Smooth muscle cell (in vitro differentiated cells): ENCODE measurements at regions not wholly inside any gene's neighbourhood (a gene's known extent, or its start where the extent isn't known, plus 50 kb on each side); places are given as distances from the start of the nearest gene placed in this dataset.

Experiments used
- DNase-seq: peaks from one replicate; lab custom pipeline; 2025; ENCODE audit not compliant: unreplicated experiment; lab: John Stamatoyannopoulos, UW
- H2AFZ ChIP-seq: fragments of 200-600 bp; sonication (generic); 2 replicates; pipeline ENCODE4 v1.6.0; 2016; ENCODE audit warnings: antibody characterized with exemption, low read depth, mild to moderate bottlenecking
- H3F3A ChIP-seq: fragments of 200-600 bp; sonication (generic); 2 replicates; pipeline ENCODE4 v1.6.0; 2017; ENCODE audit warnings: antibody characterized with exemption, low read depth
- H3K27ac ChIP-seq: fragments of 200-600 bp; sonication (generic); 2 replicates; pipeline ENCODE4 v1.5.1; 2016; ENCODE audit warnings: low read depth, mild to moderate bottlenecking
- H3K27me3 ChIP-seq: fragments of 200-600 bp; sonication (generic); 2 replicates; pipeline ENCODE4 v1.6.1; 2016; ENCODE audit warnings: low read depth, mild to moderate bottlenecking
- H3K36me3 ChIP-seq: fragments of 200-600 bp; sonication (generic); 2 replicates; pipeline ENCODE4 v1.5.1; 2016; ENCODE audit warnings: low read depth
- H3K4me1 ChIP-seq: fragments of 200-600 bp; sonication (generic); 2 replicates; pipeline ENCODE4 v1.5.1; 2016; ENCODE audit warnings: low read depth
- H3K4me2 ChIP-seq: fragments of 200-600 bp; sonication (generic); 2 replicates; pipeline ENCODE4 v1.6.0; 2016; ENCODE audit warnings: mild to moderate bottlenecking
- H3K4me3 ChIP-seq: fragments of 200-600 bp; sonication (generic); 2 replicates; pipeline ENCODE4 v1.5.1; 2016; ENCODE audit warnings: mild to moderate bottlenecking
- H3K79me2 ChIP-seq: fragments of 200-600 bp; sonication (generic); 2 replicates; pipeline ENCODE4 v1.6.0; 2016; ENCODE audit warnings: low read depth, mild to moderate bottlenecking
- H3K9ac ChIP-seq: fragments of 200-600 bp; sonication (generic); 2 replicates; pipeline ENCODE4 v1.6.0; 2016; ENCODE audit warnings: low read depth
- H3K9me3 ChIP-seq: fragments of 200-600 bp; sonication (generic); replicated peaks from 2 replicates; pipeline ENCODE4 v1.5.1; 2016; ENCODE audit warnings: low read depth
- H4K20me1 ChIP-seq: fragments of 200-600 bp; sonication (generic); 2 replicates; pipeline ENCODE4 v1.6.0; 2016; ENCODE audit warnings: low read depth
- WGBS: methylation state at CpG from one replicate; pipeline ENCODE4 v1.1.7; 2016; ENCODE audit warnings: low lambda C conversion rate; 5-methylcytosine and 5-hydroxymethylcytosine counted together
- TF ChIP-seq, protein P1 (sequence below): fragments of 200-600 bp; sonication (generic); IDR thresholded peaks from 2 replicates; pipeline ENCODE4 v1.5.1; 2017; ENCODE audit warnings: borderline replicate concordance, mild to moderate bottlenecking, antibody characterized with exemption; ENCODE audit not compliant: insufficient read depth, poor library complexity, severe bottlenecking

DNA sequence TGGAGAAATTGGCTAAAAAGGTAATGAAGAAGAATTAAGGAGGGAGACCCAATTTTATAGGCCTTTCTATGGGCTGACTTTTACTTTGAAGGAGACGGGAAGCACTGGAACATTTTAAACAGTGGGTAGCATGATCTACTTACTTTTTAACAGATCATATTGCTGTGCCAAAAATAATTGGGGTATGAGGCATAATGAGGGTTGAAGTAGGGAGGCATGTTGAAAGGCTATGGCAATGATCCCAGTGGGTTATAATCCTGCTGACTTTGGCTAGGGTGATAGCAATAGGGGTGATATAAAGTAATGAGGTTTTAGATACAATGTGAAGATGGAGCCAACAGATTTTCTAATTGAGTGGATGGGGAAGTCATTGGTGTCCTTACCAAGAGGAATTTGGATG, 73.2 kb downstream of the GPR37 start:
- Histone ChIP-seq H3K4me1 (no peaks in the 10 kb centered on the region), H3K27me3 (no peaks in the 10 kb centered on the region), H3K9ac (no peak overlapping the region), H3K27ac (no peak overlapping the region), H2AFZ (no peak overlapping the region), H3K4me3 (no peak overlapping the region), H3K4me2 (no peak overlapping the region), H3F3A (no peaks in the 10 kb centered on the region), H4K20me1 (no peaks in the 10 kb centered on the region), H3K36me3 (no peaks in the 10 kb centered on the region), H3K79me2 (no peaks in the 10 kb centered on the region), H3K9me3 (no peaks in the 10 kb centered on the region)
- 79% methylated on average over 1 of the region's 1 CpG for WGBS
- TF ChIP-seq, protein P1, sequence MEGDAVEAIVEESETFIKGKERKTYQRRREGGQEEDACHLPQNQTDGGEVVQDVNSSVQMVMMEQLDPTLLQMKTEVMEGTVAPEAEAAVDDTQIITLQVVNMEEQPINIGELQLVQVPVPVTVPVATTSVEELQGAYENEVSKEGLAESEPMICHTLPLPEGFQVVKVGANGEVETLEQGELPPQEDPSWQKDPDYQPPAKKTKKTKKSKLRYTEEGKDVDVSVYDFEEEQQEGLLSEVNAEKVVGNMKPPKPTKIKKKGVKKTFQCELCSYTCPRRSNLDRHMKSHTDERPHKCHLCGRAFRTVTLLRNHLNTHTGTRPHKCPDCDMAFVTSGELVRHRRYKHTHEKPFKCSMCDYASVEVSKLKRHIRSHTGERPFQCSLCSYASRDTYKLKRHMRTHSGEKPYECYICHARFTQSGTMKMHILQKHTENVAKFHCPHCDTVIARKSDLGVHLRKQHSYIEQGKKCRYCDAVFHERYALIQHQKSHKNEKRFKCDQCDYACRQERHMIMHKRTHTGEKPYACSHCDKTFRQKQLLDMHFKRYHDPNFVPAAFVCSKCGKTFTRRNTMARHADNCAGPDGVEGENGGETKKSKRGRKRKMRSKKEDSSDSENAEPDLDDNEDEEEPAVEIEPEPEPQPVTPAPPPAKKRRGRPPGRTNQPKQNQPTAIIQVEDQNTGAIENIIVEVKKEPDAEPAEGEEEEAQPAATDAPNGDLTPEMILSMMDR: no peak
- no peak for DNase-seq

DNA sequence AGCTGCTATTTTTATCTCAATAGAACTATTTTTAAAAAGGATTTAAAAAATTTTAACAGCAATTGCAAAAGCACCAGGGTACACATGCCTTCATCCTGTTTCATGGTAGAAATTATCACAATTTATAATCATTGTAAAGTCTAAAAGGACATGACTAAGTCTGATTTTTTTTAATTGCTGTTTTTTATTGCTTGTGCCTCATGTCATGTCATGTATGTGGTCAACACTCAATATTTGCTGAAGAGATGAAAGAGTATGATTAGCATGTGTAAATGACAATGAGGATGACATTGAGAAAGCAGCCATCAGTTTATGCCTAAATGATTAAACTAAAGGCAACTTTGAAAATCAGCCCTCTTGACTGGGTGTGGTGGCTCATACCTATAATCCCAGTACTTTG, 74.8 kb downstream of the GPR37 start:
- no peak for DNase-seq
- Histone ChIP-seq H4K20me1 (no peaks in the 10 kb centered on the region), H2AFZ (no peak overlapping the region), H3K27ac (no peak overlapping the region), H3K9ac (no peak overlapping the region), H3K4me1 (no peaks in the 10 kb centered on the region), H3K9me3 (no peaks in the 10 kb centered on the region), H3K36me3 (no peaks in the 10 kb centered on the region), H3F3A (no peaks in the 10 kb centered on the region), H3K4me3 (no peak overlapping the region), H3K4me2 (no peak overlapping the region), H3K27me3 (no peaks in the 10 kb centered on the region), H3K79me2 (no peaks in the 10 kb centered on the region)
- TF ChIP-seq, protein P1: no peak

DNA sequence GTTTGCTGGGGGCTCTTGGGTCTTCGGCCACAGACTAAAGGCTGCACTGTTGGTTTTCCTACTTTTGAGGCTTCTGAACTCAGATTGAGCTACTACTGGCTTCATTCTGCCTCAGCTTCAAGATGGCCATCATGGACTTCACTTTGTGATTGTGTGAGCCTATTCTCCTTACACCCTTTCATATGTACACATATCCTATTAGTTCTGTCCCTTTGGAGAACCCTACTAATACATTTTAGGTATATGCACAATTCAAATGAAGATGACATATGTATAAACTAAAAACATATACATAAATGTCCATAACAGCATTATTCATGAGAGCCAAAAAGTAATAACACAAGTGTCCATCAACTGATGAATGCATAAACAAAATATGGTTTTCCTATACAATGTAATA, 75.7 kb downstream of the GPR37 start:
- Histone ChIP-seq H4K20me1 (no peaks in the 10 kb centered on the region), H3K27ac (no peak overlapping the region), H2AFZ (no peak overlapping the region), H3K9me3 (no peaks in the 10 kb centered on the region), H3F3A (no peaks in the 10 kb centered on the region), H3K36me3 (no peaks in the 10 kb centered on the region), H3K9ac (no peak overlapping the region), H3K4me2 (no peak overlapping the region), H3K4me3 (no peak overlapping the region), H3K27me3 (no peaks in the 10 kb centered on the region), H3K4me1 (no peaks in the 10 kb centered on the region), H3K79me2 (no peaks in the 10 kb centered on the region)
- WGBS: 95% methylated on average over 1 of the region's 1 CpG
- TF ChIP-seq, protein P1: no peak
- no peak for DNase-seq

DNA sequence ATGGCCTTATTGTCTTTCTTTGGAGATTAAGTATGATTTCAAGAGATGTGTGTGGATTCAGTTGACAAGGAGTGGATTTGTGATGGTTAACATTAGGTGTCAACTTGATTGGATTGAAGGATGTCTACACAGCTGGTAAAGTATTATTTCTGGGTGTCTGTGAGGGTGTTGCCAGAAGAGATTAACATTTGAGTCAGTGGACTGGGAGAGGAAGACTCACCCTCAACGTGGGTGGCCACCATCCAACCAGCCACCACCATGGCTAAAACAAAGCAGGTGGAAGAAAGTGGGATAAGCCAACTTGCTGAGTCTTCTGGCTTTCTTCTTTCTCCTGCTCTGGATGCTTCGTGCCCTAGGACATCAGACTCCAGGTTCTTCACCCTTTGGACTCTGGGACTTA, 76.1 kb downstream of the GPR37 start:
- H3K4me3 ChIP-seq: no peak overlapping the region
- no peak overlapping the region for H3K27ac ChIP-seq
- no peaks in the 10 kb centered on the region for H3K36me3 ChIP-seq
- H3K27me3 ChIP-seq: no peaks in the 10 kb centered on the region
- no peak overlapping the region for H3K9ac ChIP-seq
- H3F3A ChIP-seq: no peaks in the 10 kb centered on the region
- TF ChIP-seq, protein P1: no peak
- H2AFZ ChIP-seq: no peak overlapping the region
- no peak overlapping the region for H3K4me2 ChIP-seq
- no peak for DNase-seq
- H3K4me1 ChIP-seq: no peaks in the 10 kb centered on the region
- no peaks in the 10 kb centered on the region for H3K9me3 ChIP-seq
- H4K20me1 ChIP-seq: no peaks in the 10 kb centered on the region
- no peaks in the 10 kb centered on the region for H3K79me2 ChIP-seq
- 74% methylated on average over 2 of the region's 2 CpGs for WGBS
